Vagina (tissue), 2 donors: ENCODE measurements at regions not wholly inside any gene's neighbourhood (a gene's known extent, or its start where the extent isn't known, plus 50 kb on each side); places are given as distances from the start of the nearest gene placed in this dataset.

Source experiments
- CTCF ChIP-seq, 3 experiments: fragments of 450-650 bp in 2 of 3; fragments of 200-600 bp in 1 of 3; sonication (generic) in 1 of 3; IDR thresholded peaks; one replicate each; pipeline ENCODE4 v1.5.1; 2017 to 2019; ENCODE audit warnings: antibody characterized with exemption in 3 of 3, mild to moderate bottlenecking in 2 of 3, moderate library complexity in 2 of 3
- POLR2A ChIP-seq, 2 donors: fragments of 450-650 bp; IDR thresholded peaks; one replicate each; pipeline ENCODE4 v1.6.1; 2017; ENCODE audit warnings: antibody characterized with exemption in 2 of 2, mild to moderate bottlenecking in 2 of 2, moderate library complexity in 2 of 2
- POLR2AphosphoS5 ChIP-seq, 2 donors: sonication (generic); formaldehyde crosslinking; IDR thresholded peaks; one replicate each; pipeline ENCODE4 v1.9.0; 2017; ENCODE audit warnings: antibody characterized with exemption in 2 of 2, mild to moderate bottlenecking in 2 of 2, low read depth in 1 of 2; ENCODE audit not compliant: insufficient read depth in 1 of 2

DNA sequence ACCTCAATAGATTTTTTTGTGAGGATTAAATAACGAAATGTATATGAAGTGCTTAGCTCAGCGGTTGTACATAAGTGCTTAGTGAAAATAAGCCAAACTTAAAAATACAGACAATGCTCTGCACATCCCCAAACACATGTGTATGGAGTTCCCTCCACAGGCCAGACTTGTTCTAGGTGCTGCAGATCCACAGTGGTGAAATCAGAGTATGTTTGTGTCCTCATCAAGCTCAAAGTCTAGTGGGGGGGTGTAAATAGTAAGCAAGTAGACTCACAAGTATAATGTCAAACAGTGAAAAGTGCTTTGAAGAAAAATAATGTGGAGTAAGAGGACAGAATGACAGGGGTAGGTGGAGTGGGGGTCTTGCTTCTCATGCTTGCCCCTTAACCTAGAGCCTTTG lies 157.4 kb upstream of the SPRY4 start:
- no peak for TF ChIP-seq POLR2A (IDR thresholded peaks at IDR 0.05)
- TF ChIP-seq CTCF (IDR thresholded peaks at IDR 0.05), result no peak
- TF ChIP-seq POLR2AphosphoS5 (IDR thresholded peaks at IDR 0.05; ENCODE audit: insufficient read depth in 1 of 2, low read depth in 1 of 2), result no peak
